H9 (cell line): ENCODE measurements at regions not wholly inside any gene's neighbourhood (a gene's known extent, or its start where the extent isn't known, plus 50 kb on each side); places are given as distances from the start of the nearest gene placed in this dataset.

Experiments used
- DNase-seq: peaks from one replicate; pipeline ENCODE4 v3.0.0-alpha.2; 2017
- H2AFZ ChIP-seq: one replicate; pipeline ENCODE4 v1.6.1; 2013; ENCODE audit warnings: mild to moderate bottlenecking, low read length, control low read depth, moderate library complexity
- H2AK5ac ChIP-seq: 2 replicates; pipeline ENCODE4 v1.6.1; 2013; ENCODE audit warnings: low read length, control low read depth, mixed read lengths; ENCODE audit not compliant: insufficient read length
- H2BK120ac ChIP-seq: one replicate; pipeline ENCODE4 v1.6.1; 2013; ENCODE audit warnings: low read depth, mild to moderate bottlenecking, low read length, control low read depth, inconsistent platforms; ENCODE audit not compliant: poor library complexity, severe bottlenecking
- H2BK12ac ChIP-seq: 2 replicates; pipeline ENCODE4 v1.6.1; 2013; ENCODE audit warnings: low read length, control low read depth, mixed read lengths, low read depth; ENCODE audit not compliant: insufficient read length
- H2BK15ac ChIP-seq: 2 replicates; pipeline ENCODE4 v1.6.1; 2013; ENCODE audit warnings: low read depth, low read length, control low read depth
- H2BK20ac ChIP-seq: one replicate; pipeline ENCODE4 v1.6.1; 2013; ENCODE audit warnings: low read depth, mild to moderate bottlenecking, low read length, control low read depth, inconsistent platforms; ENCODE audit not compliant: poor library complexity, severe bottlenecking
- H2BK5ac ChIP-seq: 2 replicates; pipeline ENCODE4 v1.6.1; 2013; ENCODE audit warnings: low read length, control low read depth, mixed read lengths; ENCODE audit not compliant: insufficient read length
- H3K14ac ChIP-seq: 2 replicates; pipeline ENCODE4 v1.6.1; 2013; ENCODE audit warnings: low read length, control low read depth; ENCODE audit not compliant: insufficient read depth
- H3K18ac ChIP-seq: 2 replicates; pipeline ENCODE4 v1.6.1; 2013; ENCODE audit warnings: low read depth, mild to moderate bottlenecking, mixed read lengths, low read length, control low read depth; ENCODE audit not compliant: insufficient read length
- H3K23ac ChIP-seq: 2 replicates; pipeline ENCODE4 v1.6.1; 2013; ENCODE audit warnings: low read length, control low read depth, mixed read lengths, low read depth; ENCODE audit not compliant: insufficient read length
- H3K23me2 ChIP-seq: 2 replicates; pipeline ENCODE4 v1.6.1; 2013; ENCODE audit warnings: low read depth, mild to moderate bottlenecking, mixed read lengths, low read length, control low read depth; ENCODE audit not compliant: insufficient read length, poor library complexity, severe bottlenecking
- H3K27ac ChIP-seq: 2 replicates; pipeline ENCODE4 v1.5.1; 2013; ENCODE audit warnings: low read length, control low read depth, mixed read lengths, low read depth; ENCODE audit not compliant: insufficient read length
- H3K27me3 ChIP-seq: 2 replicates; pipeline ENCODE4 v1.6.1; 2013; ENCODE audit warnings: low read length, control low read depth, inconsistent platforms; ENCODE audit not compliant: insufficient read depth
- H3K4ac ChIP-seq: 2 replicates; pipeline ENCODE4 v1.6.1; 2013; ENCODE audit warnings: low read depth, mild to moderate bottlenecking, control low read depth, inconsistent platforms, low read length, moderate library complexity
- H3K4me1 ChIP-seq: 2 replicates; pipeline ENCODE4 v1.6.1; 2013; ENCODE audit warnings: low read length, control low read depth, inconsistent platforms; ENCODE audit not compliant: insufficient read depth
- H3K4me2 ChIP-seq: 2 replicates; pipeline ENCODE4 v1.6.1; 2013; ENCODE audit warnings: low read length, control low read depth, mixed read lengths; ENCODE audit not compliant: insufficient read length, insufficient read depth
- H3K56ac ChIP-seq: 2 replicates; pipeline ENCODE4 v1.6.1; 2013; ENCODE audit warnings: low read depth, mild to moderate bottlenecking, mixed read lengths, low read length, control low read depth; ENCODE audit not compliant: insufficient read length
- H3K79me1 ChIP-seq: 2 replicates; pipeline ENCODE4 v1.6.1; 2013; ENCODE audit warnings: low read depth, mild to moderate bottlenecking, moderate library complexity, low read length, control low read depth, inconsistent platforms; ENCODE audit not compliant: insufficient read depth, poor library complexity, severe bottlenecking
- H3K79me2 ChIP-seq: 2 replicates; pipeline ENCODE4 v1.6.1; 2013; ENCODE audit warnings: low read length, control low read depth, inconsistent platforms; ENCODE audit not compliant: insufficient read depth
- H3K9ac ChIP-seq: 2 replicates; pipeline ENCODE4 v1.6.1; 2013; ENCODE audit warnings: low read length, control low read depth, mixed read lengths; ENCODE audit not compliant: insufficient read length; ENCODE audit errors: extremely low read depth
- H3K9me3 ChIP-seq: one replicate; pipeline ENCODE4 v1.6.1; 2013; ENCODE audit warnings: low read depth, low read length, inconsistent platforms; ENCODE audit not compliant: control insufficient read depth
- H3T11ph ChIP-seq: one replicate; pipeline ENCODE4 v1.6.1; 2013; ENCODE audit warnings: mild to moderate bottlenecking, low read length, control low read depth, inconsistent platforms
- H4K20me1 ChIP-seq: one replicate; pipeline ENCODE4 v1.6.1; 2013; ENCODE audit not compliant: control insufficient read depth, insufficient read length, insufficient read depth
- H4K5ac ChIP-seq: 2 replicates; pipeline ENCODE4 v1.6.1; 2013; ENCODE audit warnings: low read depth, mild to moderate bottlenecking, mixed read lengths, low read length, control low read depth; ENCODE audit not compliant: insufficient read length
- H4K8ac ChIP-seq: replicated peaks from 2 replicates; pipeline ENCODE4 v1.6.1; 2013; ENCODE audit warnings: low read length, control low read depth, mixed read lengths, low read depth; ENCODE audit not compliant: insufficient read length
- H4K91ac ChIP-seq: 2 replicates; pipeline ENCODE4 v1.6.1; 2013; ENCODE audit warnings: low read depth, mild to moderate bottlenecking, moderate library complexity, mixed read lengths, low read length, control low read depth; ENCODE audit not compliant: insufficient read length
- H3K27ac Mint-ChIP-seq, 3 experiments: 2 replicates in 2 of 3; 3 replicates in 1 of 3; pipeline ENCODE4 v1.8.0; 2020 to 2021; ENCODE audit warnings: mixed read lengths in 3 of 3, mild to moderate bottlenecking in 1 of 3, moderate library complexity in 1 of 3
- H3K27me3 Mint-ChIP-seq: 2 replicates; pipeline ENCODE4 v1.8.0; 2021; ENCODE audit warnings: low read depth, mild to moderate bottlenecking, moderate library complexity, mixed read lengths
- H3K36me3 Mint-ChIP-seq, 3 experiments: 2 replicates in 2 of 3; 3 replicates in 1 of 3; pipeline ENCODE4 v1.8.0; 2020 to 2021; ENCODE audit warnings: low read depth in 3 of 3, mixed read lengths in 3 of 3; ENCODE audit not compliant: insufficient read depth in 1 of 3
- H3K4me1 Mint-ChIP-seq, 2 experiments: 2 replicates each; pipeline ENCODE4 v1.8.0; 2020; ENCODE audit warnings: mixed read lengths in 2 of 2
- H3K4me3 Mint-ChIP-seq, 2 experiments: 2 replicates in 1 of 2; 3 replicates in 1 of 2; pipeline ENCODE4 v1.8.0; 2020 to 2021; ENCODE audit warnings: mild to moderate bottlenecking in 2 of 2, mixed read lengths in 2 of 2, moderate library complexity in 1 of 2
- H3K9me3 Mint-ChIP-seq, 2 experiments: 2 replicates in 1 of 2; 3 replicates in 1 of 2; pipeline ENCODE4 v1.8.0; 2020; ENCODE audit warnings: mild to moderate bottlenecking in 2 of 2, mixed read lengths in 2 of 2, moderate library complexity in 1 of 2
- CTCF ChIP-seq: fragments of 200-600 bp; sonication (generic); conservative IDR thresholded peaks from 3 replicates; pipeline ENCODE4 v1.8.0; 2021; ENCODE audit warnings: antibody characterized with exemption, mild to moderate bottlenecking
- WGBS: extraction: QIAGEN DNeasy Blood & Tissue Kit; methylation state at CpG from one replicate; pipeline ENCODE4 v1.1.7; 2013; ENCODE audit warnings: missing lambda C conversion rate, low lambda C conversion rate, mixed read lengths; ENCODE audit not compliant: insufficient read length; ENCODE audit errors: extremely low coverage; 5-methylcytosine and 5-hydroxymethylcytosine counted together

- Histone ChIP-seq H2BK5ac (no peak overlapping the region), H2AFZ (no peak overlapping the region), H3K56ac (no peak overlapping the region), H4K5ac (no peak overlapping the region), H3K18ac (peak overlapping the region; percentile 54), H3K27ac (no peak overlapping the region), H4K20me1 (no peaks in the 10 kb centered on the region), H3K14ac (no peak overlapping the region), H3K23ac (no peak overlapping the region), H3K4me1 (peaks cover 6% of the 10 kb centered on the region; the same call in 1 of the 2 replicates), H3K9ac (no peak overlapping the region), H2BK120ac (no peak overlapping the region), H3K79me1 (no peaks in the 10 kb centered on the region), H3K9me3 (no peaks in the 10 kb centered on the region), H3K4ac (no peak overlapping the region), H3K23me2 (no peaks in the 10 kb centered on the region), H4K91ac (no peak overlapping the region), H3T11ph (no peak overlapping the region), H3K27me3 (no peaks in the 10 kb centered on the region), H2BK12ac (peak overlapping the region; percentile 59), H2BK20ac (no peak overlapping the region), H2AK5ac (no peak overlapping the region), H4K8ac (no peak overlapping the region), H2BK15ac (no peak overlapping the region), H3K4me2 (no peak overlapping the region), H3K79me2 (no peaks in the 10 kb centered on the region)
- Mint-ChIP-seq H3K27ac (no peak overlapping the region), H3K27me3 (no peaks in the 10 kb centered on the region; the same call in 1 of the 2 replicates), H3K36me3 (no peaks in the 10 kb centered on the region; a peak in 1 of 7 replicates), H3K4me3 (no peak overlapping the region), H3K9me3 (peaks cover 0 to 4% of the 10 kb centered on the region in 2 experiments; a peak in 2 of 5 replicates), H3K4me1 (peaks cover 27% of the 10 kb centered on the region in 2 experiments)
- TF ChIP-seq CTCF, result no peak
- no CpG with 5 or more reads among the region's 6 CpGs for WGBS
- DNase-seq, result peak; percentile 74
Measured at GRCh38 chr5:115072266-115073064, 97.2 kb downstream of the TRIM36 start.
